ENCODE measurements at regions not wholly inside any gene's neighbourhood (a gene's known extent, or its start where the extent isn't known, plus 50 kb on each side); places are given as distances from the start of the nearest gene placed in this dataset.

DNA sequence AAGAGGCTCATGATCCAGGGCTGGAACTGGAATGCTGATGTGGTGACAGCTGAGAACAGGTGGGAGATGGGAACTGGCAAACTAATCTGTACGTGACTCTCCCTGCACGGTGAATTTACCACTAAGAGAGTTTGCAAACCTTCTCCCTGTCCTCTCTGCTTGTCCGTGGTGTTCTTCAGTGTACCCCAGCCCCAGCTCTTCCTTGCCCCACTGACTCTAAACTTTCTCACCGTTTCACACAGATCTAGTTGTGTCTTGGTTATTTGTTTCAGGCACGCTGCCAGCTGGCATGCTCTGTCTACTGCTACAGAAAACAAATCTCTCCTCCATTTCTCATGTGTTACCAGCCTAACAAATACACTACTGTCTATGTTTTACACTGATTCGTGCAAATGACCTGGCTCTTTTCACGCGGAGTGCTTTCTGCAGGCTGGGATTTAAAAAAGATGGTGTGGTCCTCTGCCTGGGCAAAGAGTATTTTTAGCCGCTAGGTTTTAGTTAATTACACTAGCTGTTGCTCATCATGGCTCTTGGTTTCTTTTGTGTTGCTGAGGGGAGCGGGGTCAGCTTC, 192.7 kb upstream of the LRIG1 start:
- no peak for DNase-seq

GRCh38 chr3:66702126-66702525, 201.3 kb upstream of the LRIG1 start:
- DNase-seq, result no peak

DNA sequence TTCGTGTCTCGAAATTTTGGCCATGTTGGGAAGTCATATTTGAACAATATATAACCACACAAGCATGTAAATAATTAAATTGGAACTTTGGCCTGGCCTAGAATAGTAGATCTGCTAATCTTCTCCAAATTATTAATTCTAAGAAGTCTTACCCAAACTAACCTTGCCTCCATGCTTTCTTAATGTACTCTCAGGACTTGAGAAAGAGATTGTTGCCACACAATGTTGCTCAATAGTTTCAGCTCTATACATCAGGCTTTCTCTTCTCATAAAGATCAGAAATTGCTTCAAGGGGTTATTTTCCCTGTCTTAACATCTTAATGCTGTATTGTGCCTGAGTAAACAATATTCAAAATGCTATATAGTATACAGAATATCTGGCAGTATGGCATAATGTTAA, 202.7 kb upstream of the LRIG1 start:
- no peak for DNase-seq

DNA sequence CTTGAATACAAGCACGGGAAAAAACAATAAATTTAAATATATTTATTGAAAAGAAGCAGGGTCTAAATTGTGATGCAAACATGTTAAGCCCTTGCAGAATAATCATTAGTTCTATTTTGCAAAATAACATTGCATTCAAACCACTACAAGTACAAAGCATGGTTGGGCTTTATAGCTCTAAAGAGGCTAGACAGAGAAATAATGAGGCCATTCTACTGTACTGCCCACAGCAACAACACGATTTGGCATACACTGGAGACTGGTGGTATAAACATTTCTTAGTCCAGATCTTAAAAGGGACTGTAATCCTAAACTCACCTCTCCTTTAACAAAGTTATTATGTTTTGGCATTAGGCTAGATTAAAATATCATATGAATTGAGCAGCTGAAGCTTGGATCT, 204.3 kb upstream of the LRIG1 start:
- no peak for DNase-seq

- DNase-seq, result no peak
Measured at GRCh38 chr3:66706890-66707289, 206.1 kb upstream of the LRIG1 start.

DNA sequence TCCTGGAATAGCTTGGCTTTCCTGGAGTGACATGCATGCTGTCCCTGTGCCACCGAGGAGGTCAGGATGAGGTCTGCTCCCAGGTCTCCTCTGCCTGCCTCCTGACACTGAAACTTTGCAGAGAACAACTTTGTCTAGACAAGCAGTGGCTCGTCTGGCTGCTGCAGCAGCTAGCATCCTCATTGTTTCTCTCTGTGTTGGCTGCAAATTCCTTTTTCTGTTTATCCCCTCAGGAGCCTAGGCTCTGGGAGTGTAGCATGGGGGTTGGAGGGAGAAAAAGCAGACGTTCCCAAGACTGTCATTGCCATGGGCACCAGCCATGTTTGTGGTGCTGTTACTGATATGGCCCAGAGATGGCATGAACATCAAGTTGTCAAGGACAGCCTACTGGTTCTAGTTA, 208.7 kb upstream of the LRIG1 start:
- no peak for DNase-seq

DNA sequence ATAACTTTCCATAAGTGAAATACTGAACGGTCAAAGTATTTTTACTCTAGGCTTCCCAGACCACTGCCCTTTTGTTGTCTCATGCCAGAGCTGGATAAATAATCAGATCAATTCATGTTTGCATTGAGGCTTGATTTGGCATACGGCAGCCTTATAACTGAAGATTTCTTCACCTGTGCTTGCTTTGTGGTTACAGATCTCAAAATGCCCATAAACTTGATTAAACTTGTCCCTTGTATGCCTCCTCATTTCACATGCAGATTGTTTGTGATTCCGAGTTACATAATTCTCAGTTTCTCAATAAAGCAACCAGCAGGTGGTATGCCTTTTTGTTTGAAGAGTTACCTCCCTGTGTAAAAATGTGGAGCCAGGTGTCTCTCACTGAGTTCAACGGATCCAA, 211.4 kb upstream of the LRIG1 start:
- no peak for DNase-seq

- no peak for DNase-seq
Measured at GRCh38 chr3:66713921-66714320, 213.1 kb upstream of the LRIG1 start.

- no peak for DNase-seq
Measured at GRCh38 chr3:66715806-66716205, 215.0 kb upstream of the LRIG1 start.

- no peak for DNase-seq
Measured at GRCh38 chr3:66717806-66718205, 217.0 kb upstream of the LRIG1 start.

DNA sequence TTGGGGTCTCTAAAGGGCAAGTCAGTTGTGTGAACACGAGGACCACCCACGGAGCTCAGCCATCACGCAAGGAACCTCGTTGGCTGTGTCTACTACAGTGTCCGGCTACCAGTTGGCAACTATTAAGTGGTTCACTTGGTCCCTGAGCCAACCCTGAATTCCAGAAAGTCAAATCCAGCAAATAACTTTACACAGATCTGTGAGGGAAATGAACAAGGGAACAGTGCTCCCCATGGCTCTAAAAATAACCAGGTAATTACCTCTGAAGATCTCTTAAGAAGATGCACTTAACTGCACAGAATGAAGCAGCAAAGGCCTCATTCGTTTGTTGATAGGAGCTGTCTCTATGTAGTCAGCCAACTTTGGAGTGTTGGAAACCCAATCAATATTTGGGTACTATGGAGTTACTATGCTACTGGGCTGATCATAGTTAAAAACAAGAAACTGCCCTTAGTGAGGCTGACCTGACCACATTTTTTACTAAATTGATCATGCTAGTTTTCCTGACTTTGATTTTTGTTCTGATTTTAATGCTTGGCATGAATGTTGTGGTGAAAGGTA, 219.1 kb upstream of the LRIG1 start:
- DNase-seq, result no peak

- DNase-seq, result no peak
Measured at GRCh38 chr3:66720508-66720907, 219.7 kb upstream of the LRIG1 start.

DNA sequence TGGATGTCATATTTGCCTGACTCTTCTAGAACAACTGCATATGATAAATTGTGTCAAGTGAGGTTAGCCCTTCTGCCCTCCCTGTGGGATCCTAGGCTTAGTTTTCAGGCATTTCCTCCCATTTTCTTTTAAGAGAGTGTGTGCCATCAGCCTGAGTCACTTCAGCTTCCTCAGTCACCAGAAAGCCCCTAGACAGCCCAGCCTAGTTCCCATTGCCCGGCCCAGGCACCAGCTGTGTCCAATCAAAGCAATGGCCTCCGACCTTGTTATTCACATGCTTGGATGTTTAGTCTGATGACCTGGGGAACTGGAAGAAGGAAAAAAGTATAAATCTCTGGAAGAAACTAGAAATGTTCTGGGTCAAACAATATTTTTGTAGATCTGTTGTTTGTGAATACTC, 221.9 kb upstream of the LRIG1 start:
- no peak for DNase-seq

GRCh38 chr3:66723231-66723630, 222.4 kb upstream of the LRIG1 start:
- no peak for DNase-seq

DNA sequence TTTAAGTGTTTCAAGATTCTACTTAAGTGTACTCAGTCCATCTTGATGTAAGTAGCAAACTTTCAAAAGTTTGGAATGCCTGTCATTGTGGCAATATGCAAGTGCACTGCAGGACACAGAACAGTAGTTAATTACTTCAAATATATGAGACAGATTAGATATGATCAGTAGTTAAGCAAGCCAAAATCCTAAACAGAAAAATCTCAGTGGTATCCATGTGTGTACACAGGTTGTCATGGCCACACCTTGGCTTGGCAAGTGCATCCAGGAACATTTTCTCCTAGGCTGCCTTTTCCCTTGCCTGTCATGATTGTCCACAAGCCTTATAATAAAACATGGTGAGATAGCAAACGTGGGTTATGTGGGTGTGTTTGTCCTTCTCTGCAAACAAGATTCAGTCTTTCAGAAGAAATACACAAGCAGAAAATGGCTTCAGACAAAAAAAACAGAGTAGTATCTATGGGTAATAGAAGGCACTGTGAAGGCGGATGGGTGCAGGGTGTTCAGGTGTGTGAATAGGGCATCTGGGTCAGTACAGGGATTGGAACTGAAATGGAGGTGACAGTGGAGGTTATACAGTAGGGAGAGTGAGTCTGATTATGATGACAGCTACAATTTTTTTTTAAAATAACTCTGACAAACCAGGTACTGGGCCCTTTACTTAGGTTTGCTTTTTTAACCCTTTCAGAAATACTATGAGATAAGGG, 229.0 kb upstream of the LRIG1 start:
- DNase-seq, result no peak

DNA sequence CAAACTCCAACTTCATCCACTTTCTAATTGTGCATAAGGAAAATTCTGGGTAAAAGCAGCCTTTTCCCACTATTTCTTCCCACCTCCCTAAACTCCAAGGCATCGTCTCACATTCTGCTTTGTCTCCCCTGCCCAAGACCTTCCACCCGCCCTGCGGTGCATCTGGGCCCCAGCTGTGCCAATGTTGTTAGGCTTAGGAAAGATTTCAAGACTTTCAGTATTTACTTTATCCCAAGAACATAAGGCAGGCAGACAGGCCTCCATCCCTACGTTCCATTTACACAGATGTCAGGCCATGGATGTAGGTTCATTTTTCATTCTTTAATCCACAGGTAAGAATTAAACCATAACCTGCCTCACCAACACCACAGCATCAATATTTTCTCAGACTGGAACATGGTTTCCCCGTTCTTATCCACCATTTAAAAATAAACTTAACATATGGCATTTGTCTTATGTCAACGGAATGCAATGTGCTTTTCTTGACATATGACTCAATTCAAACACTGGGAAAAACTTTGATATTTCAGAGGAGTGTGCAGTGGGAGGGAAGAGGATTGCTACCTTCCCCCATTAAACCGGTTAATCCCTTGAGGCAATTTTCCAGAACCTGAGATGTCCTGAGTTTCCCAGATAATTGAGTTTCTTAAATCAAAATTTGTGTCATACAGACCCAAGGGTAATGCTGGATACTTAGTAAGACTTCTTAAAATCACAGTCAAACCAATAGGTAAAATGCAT, 238.0 kb upstream of the LRIG1 start:
- no peak for DNase-seq

DNA sequence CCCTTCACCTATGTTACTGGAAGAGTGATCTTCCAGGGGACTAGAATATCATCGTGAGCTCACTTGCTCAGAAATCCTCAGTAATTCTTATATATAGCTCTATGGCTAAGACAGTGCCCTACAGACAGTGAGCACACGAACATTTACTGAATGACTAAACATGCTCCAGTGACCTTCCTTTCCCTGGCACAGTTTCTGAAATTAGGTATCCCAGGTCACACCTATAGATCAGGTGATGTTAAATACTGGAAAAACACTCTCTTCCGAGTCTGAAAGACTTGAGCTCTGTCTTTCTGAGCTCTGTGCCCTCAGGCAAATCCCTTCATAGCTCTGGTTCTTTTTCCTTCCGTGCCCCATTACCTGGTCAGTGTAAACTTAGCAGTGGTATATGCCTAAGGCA, 239.4 kb upstream of the LRIG1 start:
- no peak for DNase-seq

- no peak for DNase-seq
Measured at GRCh38 chr3:66744521-66744920, 243.7 kb upstream of the LRIG1 start.

GRCh38 chr3:66744986-66745385, 244.2 kb upstream of the LRIG1 start:
- no peak for DNase-seq

DNA sequence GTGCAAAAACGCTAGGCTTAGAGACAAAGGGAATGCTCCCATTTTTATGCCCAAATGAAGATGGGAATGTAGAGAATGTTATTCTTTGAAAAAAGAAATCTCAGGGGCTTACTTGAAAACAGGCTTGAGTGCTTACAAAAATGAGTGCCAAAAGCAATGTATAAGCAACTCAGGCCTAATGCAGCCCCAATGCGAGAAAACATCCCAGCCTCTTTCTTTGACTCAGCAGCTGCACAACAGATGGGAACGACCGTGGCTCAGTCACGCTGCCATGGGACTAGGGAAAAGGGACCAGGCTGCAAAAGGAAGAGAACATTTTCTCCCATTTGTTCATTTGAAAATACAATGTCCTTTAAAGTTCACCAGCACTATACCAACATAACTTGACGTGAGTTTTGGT, 246.4 kb upstream of the LRIG1 start:
- DNase-seq, result no peak

- DNase-seq, result no peak
Measured at GRCh38 chr3:66747696-66748095, 246.9 kb upstream of the LRIG1 start.

- DNase-seq, result no peak
Measured at GRCh38 chr3:66748175-66748876, 247.5 kb upstream of the LRIG1 start.

DNA sequence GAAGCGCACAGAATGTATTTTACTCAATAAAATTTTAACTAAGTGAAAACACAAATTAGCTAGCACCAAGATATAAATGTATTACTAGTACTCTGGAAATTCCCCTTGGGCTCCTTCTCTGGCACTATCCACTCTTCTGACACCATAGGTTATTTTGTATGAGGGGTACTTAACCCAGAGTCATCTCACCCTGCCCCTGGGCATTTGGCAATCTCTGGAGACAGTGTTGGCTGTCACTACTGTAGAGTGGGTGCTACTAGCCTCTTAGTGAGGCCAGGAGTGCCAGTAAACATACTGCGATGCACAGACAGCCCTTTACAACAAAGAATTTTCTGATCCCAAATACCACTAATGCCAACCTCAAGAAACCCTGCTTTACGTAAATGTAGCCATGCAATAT, 246.3 kb upstream of the KBTBD8 start:
- no peak for DNase-seq

Measured in cerebellar nuclear complex (tissue), 1 donor.